Body of pancreas (tissue), 4 donors: ENCODE measurements at regions not wholly inside any gene's neighbourhood (a gene's known extent, or its start where the extent isn't known, plus 50 kb on each side); places are given as distances from the start of the nearest gene placed in this dataset.

Source experiments
- POLR2A ChIP-seq, 3 donors: fragments of 450-650 bp; IDR thresholded peaks; one replicate each; pipeline ENCODE4 v1.6.1; 2016; ENCODE audit warnings: antibody characterized with exemption in 3 of 3, mild to moderate bottlenecking in 2 of 3
- TF ChIP-seq, protein P1 (sequence below), 7 experiments: fragments of 450-650 bp in 4 of 7; fragments of 200-600 bp in 3 of 7; sonication (generic) in 3 of 7; IDR thresholded peaks; one replicate each; pipeline ENCODE4 v1.5.1; 2016 to 2019; ENCODE audit warnings: antibody characterized with exemption in 7 of 7

DNA sequence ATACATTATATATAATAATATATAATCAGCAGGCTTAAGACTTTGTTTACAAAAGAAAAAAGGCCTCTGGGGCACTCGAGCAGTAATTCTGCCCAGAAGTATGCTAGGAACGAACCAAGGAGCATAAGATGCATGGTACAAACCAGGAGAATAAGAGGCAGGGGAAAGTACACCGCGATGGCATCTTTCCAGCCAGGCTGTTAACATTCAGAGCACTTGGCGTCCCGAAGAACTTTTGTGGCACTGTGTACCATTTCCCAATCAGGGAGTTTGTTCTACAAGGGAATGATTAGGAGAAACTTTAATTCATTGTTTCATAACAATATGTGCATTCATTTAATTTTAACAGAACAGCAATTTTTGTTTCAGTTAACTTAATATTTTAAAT is 125.1 kb downstream of the WT1 start:
- TF ChIP-seq, protein P1, sequence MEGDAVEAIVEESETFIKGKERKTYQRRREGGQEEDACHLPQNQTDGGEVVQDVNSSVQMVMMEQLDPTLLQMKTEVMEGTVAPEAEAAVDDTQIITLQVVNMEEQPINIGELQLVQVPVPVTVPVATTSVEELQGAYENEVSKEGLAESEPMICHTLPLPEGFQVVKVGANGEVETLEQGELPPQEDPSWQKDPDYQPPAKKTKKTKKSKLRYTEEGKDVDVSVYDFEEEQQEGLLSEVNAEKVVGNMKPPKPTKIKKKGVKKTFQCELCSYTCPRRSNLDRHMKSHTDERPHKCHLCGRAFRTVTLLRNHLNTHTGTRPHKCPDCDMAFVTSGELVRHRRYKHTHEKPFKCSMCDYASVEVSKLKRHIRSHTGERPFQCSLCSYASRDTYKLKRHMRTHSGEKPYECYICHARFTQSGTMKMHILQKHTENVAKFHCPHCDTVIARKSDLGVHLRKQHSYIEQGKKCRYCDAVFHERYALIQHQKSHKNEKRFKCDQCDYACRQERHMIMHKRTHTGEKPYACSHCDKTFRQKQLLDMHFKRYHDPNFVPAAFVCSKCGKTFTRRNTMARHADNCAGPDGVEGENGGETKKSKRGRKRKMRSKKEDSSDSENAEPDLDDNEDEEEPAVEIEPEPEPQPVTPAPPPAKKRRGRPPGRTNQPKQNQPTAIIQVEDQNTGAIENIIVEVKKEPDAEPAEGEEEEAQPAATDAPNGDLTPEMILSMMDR (IDR thresholded peaks at IDR 0.05): no peak
- no peak for TF ChIP-seq POLR2A (IDR thresholded peaks at IDR 0.05)
